SHP77 treated with DMSO at 0.1 percent for 48 hours (cell line): ENCODE measurements at regions not wholly inside any gene's neighbourhood (a gene's known extent, or its start where the extent isn't known, plus 50 kb on each side); places are given as distances from the start of the nearest gene placed in this dataset.
"Not testable (repeated sequence)": the region's sequence is repeated elsewhere in the genome, so short reads cannot be mapped to it uniquely, and the experiment has no call there.

Source experiments
- DNase-seq: peaks from one replicate; lab custom pipeline; 2025; lab: John Stamatoyannopoulos, UW

DNA sequence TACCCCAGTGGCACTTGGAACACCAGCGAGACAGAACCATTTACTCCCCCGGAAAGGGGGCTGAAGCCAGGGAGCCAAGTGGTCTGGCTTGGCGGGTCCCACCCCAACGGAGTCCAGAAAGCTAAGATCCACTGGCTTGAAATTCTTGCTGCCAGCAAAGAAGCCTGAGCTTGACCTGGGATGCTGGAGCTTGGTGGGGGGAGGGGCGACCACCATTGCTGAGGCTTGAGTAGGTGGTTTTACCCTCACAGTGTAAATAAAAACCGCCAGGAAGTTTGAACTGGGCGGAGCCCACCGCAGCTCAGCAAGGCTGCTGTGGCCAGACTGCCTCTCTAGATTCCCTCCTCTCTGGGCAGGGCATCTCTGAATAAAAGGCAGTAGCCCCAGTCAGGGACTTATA, 62.8 kb downstream of the RPS24 start:
- not testable (repeated sequence) for DNase-seq

DNA sequence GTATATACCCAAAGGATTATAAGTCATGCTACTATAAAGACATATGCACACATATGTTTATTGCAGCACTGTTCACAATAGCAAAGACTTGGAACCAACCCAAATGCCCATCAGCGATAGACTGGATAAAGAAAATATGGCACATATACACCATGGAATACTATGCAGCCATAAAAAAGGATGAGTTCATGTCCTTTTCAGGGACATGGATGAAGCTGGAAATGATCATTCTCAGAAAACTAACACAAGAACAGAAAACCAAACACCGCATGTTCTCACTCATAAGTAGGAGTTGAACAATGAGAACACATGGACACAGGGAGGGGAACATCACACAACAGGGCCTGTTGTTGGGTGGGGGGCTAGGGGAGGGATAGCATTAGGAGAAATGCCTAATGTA, 68.9 kb downstream of the RPS24 start:
- DNase-seq: not testable (repeated sequence)

DNA sequence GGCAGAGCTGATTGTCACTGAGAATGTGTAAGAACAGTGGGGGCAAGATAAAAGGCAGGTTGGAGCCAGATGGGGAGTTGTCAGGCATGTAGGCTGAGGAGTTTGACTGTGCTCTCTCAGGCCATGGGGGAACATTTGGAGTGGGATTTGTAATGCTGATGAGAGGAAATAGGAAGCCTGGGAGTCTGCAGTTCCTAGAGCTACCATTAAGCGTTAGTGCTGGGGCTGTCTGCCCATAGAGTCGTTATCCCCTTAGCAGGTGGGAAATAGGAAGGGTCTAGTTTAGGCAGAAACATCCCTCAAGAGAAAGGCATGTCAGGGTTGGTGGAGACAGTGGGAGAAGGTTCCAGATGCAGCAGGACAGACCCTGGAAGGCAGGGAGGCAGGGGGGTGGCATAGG, 75.5 kb downstream of the RPS24 start:
- DNase-seq: no peak

DNA sequence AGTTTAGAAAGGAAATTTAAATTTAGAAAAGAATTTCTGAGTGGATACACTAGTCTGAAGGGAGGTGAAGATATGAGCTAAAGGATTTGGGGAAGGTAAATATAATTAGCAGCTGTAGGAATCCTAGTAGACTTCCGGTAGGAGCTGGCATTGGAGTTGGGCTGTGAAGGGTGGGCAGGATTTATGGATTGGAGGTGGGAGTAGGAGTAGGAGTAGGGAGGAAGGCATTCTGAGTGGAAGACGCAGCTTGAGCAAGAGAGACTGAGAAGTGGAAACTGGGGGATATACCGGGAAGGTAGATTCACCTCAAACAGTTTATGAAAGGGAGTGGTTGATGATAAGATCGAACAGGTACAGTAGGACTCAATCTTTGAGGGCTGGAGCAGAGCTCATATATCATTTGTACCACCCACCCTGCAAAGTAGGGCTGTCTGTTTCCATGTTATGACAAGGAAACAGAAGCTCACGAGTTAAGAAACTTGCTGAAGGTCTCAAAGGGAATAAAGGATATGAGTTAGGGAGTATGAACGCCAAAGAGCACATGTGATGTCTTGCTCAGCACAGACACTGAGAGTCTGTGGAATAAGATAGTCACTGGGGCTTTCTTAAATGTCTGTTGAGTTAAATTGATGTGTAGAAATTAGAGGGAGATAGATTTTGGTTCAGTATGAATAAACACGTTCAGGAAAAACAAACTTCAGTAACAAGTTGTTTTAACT, 81.6 kb downstream of the RPS24 start:
- DNase-seq: no peak

DNA sequence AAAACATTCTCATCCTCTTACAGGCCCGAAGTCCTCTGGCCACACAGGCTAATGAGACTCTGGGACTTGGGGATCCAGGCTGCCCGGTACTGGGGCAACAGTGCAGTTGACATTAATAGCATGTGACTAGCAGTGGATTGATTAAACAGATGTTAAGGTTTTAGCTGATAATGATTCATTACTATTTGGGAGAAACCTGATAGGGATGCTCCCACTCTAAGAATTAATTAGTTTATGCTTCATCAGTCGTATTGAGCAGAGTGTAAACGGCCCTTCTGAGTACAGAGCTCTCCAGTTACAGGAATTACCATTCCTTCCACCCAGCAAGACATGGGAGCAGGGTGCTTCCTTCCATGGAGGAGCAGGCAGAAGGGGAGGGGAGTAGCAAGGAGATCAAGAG, 82.7 kb downstream of the RPS24 start:
- no peak for DNase-seq

DNA sequence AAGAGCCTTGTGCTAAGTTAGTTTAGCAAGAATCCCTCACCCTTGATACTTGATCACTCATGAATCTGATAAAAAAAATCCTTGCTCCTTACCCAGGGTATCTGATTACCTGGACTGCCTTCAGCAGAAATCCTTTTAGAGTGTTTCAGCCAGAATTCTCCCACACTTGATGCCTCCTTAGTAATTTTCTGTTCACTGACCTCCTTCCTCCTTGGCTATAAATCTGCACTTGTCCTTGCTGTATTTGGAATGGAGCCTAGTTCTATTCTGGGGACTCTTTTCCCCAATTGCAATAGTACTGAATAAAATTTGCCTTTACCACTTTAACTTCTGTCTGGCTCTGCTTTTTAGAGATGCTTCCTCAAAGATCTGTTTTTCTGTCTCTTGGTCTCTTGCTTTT, 84.9 kb downstream of the RPS24 start:
- DNase-seq: no peak

DNA sequence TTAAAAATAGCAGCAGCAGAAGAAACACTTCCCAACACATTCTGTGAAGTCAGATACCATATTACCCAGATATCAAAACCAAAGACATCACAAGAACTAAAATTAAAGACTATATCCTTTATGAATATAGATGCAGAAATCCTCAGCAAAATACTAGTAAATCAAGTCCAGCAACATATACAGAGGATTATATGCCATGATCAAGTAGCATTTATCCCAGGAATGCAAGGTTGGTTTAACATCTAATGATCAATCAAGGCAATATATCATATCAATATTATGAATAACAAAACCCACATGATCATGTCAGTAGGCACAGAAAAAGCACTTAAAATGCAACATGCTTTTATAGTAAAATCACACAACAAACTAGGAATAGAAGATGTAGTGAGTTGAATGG, 88.1 kb downstream of the RPS24 start:
- no peak for DNase-seq

DNA sequence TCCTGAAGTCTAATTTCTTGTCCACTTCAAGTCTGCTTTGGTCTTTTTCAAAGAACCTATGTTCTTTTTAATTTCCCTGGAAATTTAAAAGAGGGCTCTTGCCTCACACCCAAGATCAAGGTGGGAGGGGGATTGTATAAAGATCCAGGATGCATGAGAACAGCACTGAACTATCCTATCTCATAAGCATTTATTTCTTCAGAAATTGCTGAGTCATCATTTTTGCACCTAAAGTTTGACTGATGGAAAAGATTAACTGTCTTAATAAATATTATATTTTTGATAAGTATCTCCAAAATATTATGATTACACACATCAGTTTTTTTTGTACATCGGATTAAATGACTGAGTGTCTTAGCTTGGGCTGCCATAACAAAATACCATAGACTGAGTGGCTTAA, 90.5 kb downstream of the RPS24 start:
- DNase-seq: no peak

DNA sequence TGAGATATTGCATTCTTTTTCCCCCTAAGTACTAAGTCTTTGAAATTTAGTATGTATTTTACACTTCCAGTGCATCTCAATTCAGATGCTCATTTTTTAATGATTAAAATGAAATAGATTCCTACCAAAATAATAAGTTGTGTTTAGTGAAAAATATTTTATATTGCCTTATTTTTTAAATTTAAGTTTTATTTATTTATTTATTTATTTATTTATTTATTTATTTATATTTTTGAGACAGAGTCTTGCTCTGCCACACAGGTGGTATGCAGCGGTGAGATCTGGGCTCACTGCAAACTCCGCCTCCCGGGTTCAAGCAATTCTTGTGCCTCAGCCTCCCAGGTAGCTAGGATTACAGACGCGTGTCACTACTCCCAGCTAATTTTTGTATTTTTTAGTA, 95.5 kb downstream of the RPS24 start:
- no peak for DNase-seq

DNA sequence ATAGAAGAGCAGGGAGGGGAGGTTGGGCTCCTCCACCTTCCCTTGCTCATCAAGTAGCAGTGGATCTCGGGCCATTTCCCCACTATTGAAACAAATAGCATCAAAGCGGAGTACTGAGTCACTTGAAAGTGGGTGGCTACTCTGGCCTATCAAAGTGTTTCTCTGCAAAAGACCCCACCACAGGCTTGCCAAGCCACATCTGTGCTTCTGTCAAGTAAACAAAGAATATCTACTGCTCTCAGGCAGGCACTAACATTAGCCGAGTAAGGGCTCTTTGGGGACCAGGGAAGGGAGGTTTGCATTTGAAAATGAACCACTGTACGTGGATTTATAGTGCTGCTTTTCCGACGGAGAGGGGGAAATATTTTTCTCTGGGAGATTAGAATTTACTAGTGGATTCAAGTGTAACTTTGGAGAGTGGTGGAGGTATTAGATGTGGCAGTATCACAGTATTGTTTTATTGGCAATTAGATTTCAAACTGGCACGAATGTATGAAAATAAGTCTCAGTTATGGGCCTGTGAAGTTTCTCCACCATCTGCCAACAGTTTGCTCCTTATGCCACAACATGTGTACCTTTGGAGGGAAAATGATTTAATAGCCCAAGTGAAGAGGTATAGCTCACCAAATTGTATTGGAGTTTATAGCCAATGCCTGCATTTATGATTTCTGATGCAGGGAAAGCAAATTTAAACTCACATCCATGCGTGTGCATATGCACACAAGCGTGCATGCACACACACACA, 97.5 kb downstream of the RPS24 start:
- no peak for DNase-seq

DNA sequence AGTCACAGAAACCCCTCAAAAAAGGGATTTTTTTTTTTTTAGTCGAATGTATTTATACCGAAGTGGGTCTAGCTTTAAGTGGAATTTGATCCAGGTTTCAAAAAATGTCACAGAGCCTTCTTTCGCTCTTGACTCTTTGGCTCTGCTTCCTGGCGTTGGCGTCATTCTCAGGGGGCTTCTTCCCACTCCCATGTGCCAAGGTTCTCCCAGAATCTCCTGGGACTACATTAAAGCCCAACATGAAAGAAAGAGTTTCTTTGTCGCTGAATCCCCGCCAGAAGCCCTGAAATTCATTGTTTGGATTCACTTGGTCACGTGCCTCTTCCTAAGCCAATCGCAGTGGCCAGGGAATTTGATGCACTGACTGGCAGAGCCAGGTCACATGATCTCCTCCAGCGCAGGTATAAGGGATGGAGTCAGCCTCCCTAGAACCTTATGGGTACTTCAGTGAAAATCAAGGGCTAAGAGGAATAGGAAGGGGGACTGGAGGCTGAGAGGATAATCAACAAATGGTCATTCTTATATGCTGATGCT, 101.2 kb downstream of the RPS24 start:
- DNase-seq: no peak

DNA sequence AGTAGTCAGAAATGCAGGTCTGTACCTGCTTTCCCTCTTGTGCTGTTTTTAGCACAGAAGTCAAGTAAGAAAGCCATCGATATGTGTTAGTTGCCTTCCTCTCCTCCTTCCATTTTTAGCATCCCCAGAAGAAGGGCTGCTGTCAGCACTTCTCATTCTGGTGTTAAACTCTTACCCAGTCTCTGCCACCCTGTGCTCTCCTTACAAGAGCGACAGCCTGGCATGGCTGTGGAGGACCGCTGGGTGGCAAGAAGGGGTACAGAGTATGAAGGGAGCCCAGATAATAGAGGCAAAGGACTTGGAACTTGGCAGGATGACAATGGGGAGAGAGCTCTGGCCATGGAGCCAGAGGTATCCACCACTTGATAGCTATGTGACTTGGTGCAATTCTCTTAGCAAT, 103.5 kb downstream of the RPS24 start:
- DNase-seq: no peak

DNA sequence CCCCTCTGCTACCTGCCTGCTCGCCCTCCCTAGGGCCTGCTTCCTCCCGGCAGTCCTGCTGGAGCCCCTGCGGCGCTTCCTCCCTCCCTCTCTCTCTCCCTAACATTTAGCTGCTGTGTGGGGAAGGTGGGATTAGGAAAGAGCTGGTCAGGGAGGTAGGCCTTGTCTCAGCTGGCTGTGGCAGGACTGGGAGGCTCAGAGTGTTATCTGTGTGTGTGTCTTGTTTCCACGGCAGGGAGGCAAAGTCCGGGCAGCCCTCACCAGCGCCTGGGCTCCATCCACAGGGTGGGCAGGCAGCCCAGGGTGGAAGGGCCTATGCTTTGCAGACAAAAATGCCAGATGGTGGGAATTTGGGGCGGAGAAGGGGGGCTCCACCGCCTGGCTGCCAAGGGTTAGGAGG, 105.7 kb downstream of the RPS24 start:
- no peak for DNase-seq

DNA sequence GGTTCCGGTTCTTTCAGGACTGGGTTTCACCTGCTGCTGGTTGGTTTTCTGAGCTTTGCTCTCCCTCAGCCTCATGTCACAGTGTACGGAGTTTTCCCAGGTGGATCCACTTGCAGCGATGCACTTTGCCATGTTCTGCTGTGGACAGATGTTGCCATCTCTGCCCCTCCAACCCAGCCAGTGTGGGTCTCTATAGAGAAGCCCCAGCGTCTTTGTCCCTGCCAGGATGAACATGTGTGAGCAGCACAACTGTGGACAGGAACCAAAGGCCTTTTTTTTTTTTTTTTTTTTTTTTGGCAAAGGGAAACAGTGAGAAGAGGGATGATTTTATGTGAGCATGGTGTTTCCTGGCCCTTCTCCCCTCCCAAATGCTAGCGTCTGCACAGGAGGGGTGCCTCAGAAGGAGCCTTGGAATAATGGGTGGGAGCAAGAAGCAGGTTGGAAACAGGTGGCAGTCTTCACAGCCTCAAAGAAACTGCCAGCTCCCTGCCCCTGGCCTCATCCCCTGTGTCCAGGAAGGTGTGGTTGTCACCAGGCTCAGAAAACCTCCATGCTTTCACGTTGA, 106.5 kb downstream of the RPS24 start:
- DNase-seq: no peak

DNA sequence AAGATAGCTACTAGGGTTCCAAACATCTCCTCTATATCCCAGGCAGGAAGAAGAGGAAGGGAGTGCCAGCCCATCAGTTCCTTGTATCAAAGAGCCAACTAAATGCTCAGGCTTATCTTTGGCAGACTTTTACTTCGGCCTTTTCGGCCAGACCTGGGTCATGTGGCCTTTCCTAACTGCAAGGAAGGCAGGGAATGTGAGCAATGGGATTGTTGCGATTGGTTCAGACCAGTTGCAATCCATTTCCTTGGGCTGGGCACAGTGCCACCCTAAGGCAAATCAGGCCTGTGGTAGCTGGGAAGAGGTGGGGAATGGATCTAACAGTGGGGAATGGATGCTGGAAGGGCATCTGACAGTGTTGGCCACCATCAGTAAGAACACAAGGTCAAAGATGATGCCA, 109.9 kb downstream of the RPS24 start:
- no peak for DNase-seq

DNA sequence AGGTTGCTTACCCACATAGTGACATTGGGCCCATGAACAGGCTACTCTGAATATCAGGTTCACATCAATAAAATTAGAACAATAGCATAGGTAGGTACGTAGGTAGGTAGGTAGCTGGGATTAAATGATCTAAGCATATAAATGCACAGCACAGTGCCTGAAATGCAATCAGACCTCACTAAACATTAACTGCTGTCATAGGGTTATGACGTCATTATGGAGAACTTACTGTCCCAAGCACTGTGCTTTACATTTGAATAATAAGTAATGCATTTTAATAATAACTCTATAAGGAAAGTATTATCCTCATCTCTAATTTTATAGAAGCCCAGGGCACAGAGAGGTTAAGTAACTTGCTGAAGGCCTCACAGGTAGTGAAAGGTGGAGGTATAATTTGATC, 112.5 kb downstream of the RPS24 start:
- DNase-seq: no peak

DNA sequence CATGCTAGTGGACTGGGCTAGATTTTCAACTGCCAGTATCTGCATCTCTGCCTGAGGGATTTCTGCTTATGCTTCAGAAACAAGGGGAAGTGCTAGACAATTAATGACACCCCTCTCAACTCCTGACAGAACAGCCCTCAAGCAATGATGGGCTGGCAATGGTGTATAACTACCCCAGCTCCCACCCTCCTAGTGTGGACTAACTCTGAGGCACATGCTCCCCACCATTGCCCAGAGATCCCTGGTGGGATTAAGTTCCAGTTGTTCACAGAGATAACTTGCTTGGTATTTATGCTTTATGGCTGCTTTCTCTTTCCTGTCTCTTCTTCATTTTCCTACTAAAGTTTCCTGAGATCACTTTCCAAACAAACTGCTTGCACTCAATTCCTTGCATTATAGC, 113.5 kb downstream of the RPS24 start:
- DNase-seq: no peak

DNA sequence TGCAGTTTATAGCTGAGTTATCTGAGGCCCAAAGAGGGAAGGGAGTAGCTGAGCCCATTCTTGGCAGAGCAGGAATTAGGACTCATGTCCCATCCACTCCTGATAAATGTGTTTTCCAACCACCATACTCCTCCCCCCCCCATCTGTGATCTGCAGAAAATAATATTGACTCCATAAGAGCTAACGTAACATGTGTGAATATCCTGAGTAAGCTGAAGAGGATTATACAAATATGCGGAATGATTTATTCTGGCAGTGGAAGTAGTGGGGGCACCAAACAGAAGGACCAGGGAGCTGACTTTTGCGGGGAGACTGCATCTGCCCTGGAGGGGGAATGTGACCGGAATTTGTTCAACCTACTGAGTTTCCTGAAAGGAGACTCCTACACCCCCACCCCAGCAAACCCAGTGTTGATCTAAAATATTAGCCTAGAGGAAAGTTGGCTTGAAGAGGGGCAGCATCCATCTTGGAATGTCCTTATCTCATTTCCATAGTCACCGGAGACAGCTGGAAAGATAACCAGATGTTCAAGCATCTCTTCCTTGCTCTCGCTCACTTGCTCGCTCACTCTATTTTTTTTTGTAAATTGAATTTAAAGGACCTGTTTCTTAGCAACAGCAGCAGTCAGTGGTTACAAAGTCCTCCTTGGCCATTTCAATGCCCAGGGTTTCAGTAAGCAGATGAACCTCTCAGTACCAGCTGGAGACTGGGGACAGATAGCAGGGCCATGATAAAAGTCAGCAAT, 114.7 kb downstream of the RPS24 start:
- no peak for DNase-seq

DNA sequence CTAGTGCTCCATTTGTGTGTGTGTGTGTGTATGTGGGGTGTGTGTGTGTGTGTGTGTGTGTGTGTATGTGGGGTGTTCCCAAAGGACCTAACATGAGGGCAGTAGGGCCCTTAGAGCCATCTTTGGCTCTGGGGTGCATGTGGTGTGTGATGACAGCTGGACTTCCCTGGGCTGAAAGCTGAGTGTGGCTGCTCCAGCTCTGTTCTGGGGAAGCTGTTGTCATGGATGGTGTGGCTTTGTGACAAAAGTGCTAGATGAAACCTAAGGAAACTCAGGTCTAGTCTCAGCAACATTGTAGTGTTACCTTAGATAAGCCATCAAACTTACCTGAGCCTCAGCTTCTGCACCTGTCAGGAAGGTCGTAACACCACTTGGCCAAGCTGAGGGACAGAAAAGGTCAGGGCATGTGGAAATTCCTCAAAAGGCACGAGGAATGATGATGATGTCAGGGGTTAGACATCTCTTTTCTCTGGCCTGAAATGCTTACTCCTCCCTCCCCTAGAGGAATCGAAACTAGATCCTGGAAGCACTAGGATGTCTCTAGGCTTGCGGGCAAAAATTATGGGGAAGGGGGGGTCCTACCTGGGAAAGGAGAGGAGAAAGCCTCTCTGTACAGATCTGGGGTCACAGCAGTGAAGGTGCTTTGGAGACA, 115.4 kb downstream of the RPS24 start:
- DNase-seq: no peak

DNA sequence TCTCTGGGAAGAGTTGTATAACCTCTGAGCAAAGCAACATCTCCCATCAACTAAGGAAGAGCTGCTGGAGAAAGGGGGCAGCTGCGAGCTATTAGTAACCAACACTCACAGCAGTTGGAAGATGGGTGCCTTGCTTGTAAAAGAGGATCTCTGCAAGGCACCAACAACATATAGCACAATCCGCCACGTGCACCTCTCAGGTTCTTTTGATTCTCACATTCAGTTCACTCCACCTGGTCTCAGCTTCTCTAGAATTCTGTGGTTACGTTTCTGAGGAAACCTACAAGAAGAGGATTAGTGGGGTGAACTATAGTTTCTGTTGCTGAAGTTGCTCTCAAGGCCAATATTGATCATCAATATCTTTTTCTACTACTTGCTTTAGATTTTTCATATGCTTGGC, 117.1 kb downstream of the RPS24 start:
- no peak for DNase-seq

DNA sequence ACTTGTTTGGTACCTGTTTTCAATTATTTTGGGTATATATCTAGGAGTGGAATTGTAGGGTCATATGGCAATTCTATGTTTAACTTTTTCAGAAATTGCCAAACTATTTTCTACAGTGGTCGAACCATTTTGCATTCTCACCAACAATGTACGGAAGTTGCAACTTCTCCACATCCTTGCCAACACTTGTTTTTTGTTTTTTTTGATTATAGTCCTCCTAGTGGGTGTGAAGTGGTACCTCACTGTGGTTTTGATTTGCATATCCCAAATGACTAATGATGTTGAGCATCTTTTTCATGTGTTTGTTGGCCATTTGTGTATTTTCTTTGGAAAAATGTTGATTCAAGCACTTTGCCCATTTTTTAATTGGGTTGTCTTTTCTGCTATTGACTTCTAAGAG, 122.1 kb downstream of the RPS24 start:
- no peak for DNase-seq

DNA sequence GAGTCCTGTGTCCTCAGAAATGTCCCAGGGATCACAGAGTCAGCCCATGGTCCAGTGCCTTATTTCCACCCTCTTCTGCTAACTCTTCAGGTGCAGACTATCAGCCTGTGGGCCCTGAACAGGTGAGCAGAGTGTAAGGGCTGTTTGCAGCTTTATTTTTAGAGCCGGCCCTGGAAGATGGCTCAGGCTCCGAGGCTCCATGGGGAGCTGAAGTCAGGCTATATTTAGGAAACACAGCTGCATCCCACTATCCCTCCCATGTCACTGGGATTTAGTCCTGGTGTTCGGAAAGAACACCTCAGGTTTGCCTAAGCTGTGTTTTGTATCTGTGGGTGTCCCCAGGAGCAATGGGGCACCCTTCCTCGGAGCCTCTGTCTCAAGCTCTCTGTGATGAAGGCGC, 126.9 kb downstream of the RPS24 start:
- no peak for DNase-seq
